ENCODE measurements at regions not wholly inside any gene's neighbourhood (a gene's known extent, or its start where the extent isn't known, plus 50 kb on each side); places are given as distances from the start of the nearest gene placed in this dataset.

DNA sequence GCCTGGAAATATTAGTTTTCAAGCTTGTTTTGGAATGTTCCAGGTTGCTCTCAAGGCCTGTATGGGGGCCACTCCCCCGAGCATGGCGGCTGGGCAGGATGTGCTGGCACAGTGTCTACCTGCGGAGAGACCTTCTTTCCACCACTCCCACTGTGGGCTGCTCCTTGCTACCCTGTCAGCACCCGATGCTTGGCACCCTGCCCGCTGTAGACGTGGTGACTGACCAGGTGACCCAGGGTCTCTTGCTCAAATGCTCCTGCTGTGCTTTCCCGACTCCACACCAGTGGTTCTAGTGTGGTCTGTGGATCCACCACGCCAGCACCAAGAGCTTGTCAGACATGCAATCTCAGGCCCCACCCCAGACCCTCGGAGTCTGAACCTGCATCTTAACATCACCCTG, 213.3 kb downstream of the SH3BP4 start:
- DNase-seq (ENCODE audit: low read depth in 1 of 2, low spot score in 1 of 2), result no peak
- Histone ChIP-seq H3K4me3 (no peak overlapping the region), H3K27ac (peak overlapping the region in 1 of 2 experiments; percentile 80; a peak in 3 of 6 replicates), H3K9me3 (no peaks in the 10 kb centered on the region), H3K4me2 (no peak overlapping the region), H3K4me1 (peaks cover 43% of the 10 kb centered on the region)
- WGBS (ENCODE audit: missing lambda C conversion rate), result 93% methylated on average over 9 of the region's 9 CpGs
- no peak for ATAC-seq
- POLR2A ChIA-PET, result no interaction called here
- CTCF ChIA-PET, result interaction anchor here (1.1 to 1.5 kb wide), 2 partner anchors 11 to 429 kb away, joined by 5 to 7 read pairs; no protein-coding TSS in a partner anchor
- no peak for FAIRE-seq
- TF ChIP-seq CHD2 (IDR thresholded peaks at IDR 0.05; ENCODE audit: low read length, partially characterized antibody) (no peak), CTCF (IDR thresholded peaks at IDR 0.05) (no peak), BCL3 (IDR thresholded peaks at IDR 0.05) (no peak), PHF8 (IDR thresholded peaks at IDR 0.05; ENCODE audit: borderline replicate concordance, low read depth) (no peak)

DNA sequence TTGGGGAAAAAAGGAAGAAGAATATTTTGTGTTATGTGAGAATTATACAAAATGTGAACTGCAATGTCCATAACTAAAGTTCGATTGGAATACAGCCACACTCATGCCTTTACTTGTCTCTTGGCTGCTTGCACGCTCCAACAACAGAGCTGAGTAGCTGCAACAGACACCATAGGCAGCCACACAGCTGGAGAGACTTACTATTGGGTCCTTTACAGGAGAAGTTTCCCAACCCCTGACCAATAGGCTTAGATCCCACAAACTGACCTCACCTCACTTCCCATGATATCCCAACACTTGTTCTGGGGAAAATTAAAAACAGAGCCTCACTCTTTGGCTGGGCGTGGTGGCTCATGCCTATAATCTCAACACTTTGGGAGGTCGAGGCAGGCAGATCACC, 213.8 kb downstream of the SH3BP4 start:
- DNase-seq (ENCODE audit: low read depth in 1 of 2, low spot score in 1 of 2), result no peak
- POLR2A ChIA-PET, result no interaction called here
- Histone ChIP-seq H3K4me1 (peaks cover 48% of the 10 kb centered on the region), H3K4me2 (no peak overlapping the region), H3K27ac (peak overlapping the region in 1 of 2 experiments; percentile 45; a peak in 2 of 6 replicates), H3K4me3 (no peak overlapping the region), H3K9me3 (no peaks in the 10 kb centered on the region)
- TF ChIP-seq, protein P1, sequence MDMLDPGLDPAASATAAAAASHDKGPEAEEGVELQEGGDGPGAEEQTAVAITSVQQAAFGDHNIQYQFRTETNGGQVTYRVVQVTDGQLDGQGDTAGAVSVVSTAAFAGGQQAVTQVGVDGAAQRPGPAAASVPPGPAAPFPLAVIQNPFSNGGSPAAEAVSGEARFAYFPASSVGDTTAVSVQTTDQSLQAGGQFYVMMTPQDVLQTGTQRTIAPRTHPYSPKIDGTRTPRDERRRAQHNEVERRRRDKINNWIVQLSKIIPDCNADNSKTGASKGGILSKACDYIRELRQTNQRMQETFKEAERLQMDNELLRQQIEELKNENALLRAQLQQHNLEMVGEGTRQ (IDR thresholded peaks at IDR 0.05), result no peak
- TF ChIP-seq TP53 (CRISPR knock-in tag; IDR thresholded peaks at IDR 0.05) (no peak), JUNB (IDR thresholded peaks at IDR 0.05) (no peak), NFE2L2 (conservative IDR thresholded peaks at IDR 0.05; ENCODE audit: low read length) (no peak), RARB (CRISPR knock-in tag; IDR thresholded peaks at IDR 0.05) (no peak), MAX (IDR thresholded peaks at IDR 0.05) (no peak), ZSCAN20 (CRISPR knock-in tag; IDR thresholded peaks at IDR 0.05) (no peak), HOXB5 (CRISPR knock-in tag; IDR thresholded peaks at IDR 0.05) (no peak), HDAC2 (IDR thresholded peaks at IDR 0.05) (no peak), REST (IDR thresholded peaks at IDR 0.05) (no peak), TFCP2L1 (CRISPR knock-in tag; IDR thresholded peaks at IDR 0.05) (no peak), FOSB (CRISPR knock-in tag; IDR thresholded peaks at IDR 0.05) (no peak), MYC (IDR thresholded peaks at IDR 0.05; ENCODE audit: borderline replicate concordance, low read length) (no peak), SREBF2 (IDR thresholded peaks at IDR 0.05) (no peak), NPAS2 (CRISPR knock-in tag; IDR thresholded peaks at IDR 0.05; ENCODE audit: borderline replicate concordance) (no peak), MAZ (IDR thresholded peaks at IDR 0.05; ENCODE audit: borderline replicate concordance, low read depth, low read length) (no peak)
- TF ChIP-seq, protein P2, sequence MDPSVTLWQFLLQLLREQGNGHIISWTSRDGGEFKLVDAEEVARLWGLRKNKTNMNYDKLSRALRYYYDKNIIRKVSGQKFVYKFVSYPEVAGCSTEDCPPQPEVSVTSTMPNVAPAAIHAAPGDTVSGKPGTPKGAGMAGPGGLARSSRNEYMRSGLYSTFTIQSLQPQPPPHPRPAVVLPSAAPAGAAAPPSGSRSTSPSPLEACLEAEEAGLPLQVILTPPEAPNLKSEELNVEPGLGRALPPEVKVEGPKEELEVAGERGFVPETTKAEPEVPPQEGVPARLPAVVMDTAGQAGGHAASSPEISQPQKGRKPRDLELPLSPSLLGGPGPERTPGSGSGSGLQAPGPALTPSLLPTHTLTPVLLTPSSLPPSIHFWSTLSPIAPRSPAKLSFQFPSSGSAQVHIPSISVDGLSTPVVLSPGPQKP (IDR thresholded peaks at IDR 0.05; ENCODE audit: low read depth, low read length), result no peak
- FAIRE-seq, result no peak
- 61% methylated on average over 4 of the region's 4 CpGs for WGBS (ENCODE audit: missing lambda C conversion rate)
- CTCF ChIA-PET, result interaction anchor here (1.1 to 1.5 kb wide), 2 partner anchors 11 to 428 kb away, joined by 5 to 7 read pairs; no protein-coding TSS in a partner anchor
- no peak for ATAC-seq
